GM18907 (cell line): ENCODE measurements at regions not wholly inside any gene's neighbourhood (a gene's known extent, or its start where the extent isn't known, plus 50 kb on each side); places are given as distances from the start of the nearest gene placed in this dataset.

Experiments used
- ATAC-seq: cut with Tn5 transposase; IDR thresholded peaks from one replicate; pipeline ENCODE4 v1.9.1; 2021; ENCODE audit warnings: mild to moderate bottlenecking, moderate library complexity; ENCODE audit not compliant: unreplicated experiment

- ATAC-seq = no peak
Observed at GRCh38 chr5:159385536-159385935, 55.2 kb upstream of the IL12B start.

- ATAC-seq = no peak
Observed at GRCh38 chr5:159386028-159386711, 55.9 kb upstream of the IL12B start.

- no peak for ATAC-seq
Observed at GRCh38 chr5:159392871-159393270, 62.6 kb upstream of the IL12B start.

- ATAC-seq = no peak
Observed at GRCh38 chr5:159393854-159394274, 63.6 kb upstream of the IL12B start.

GRCh38 chr5:159395202-159395601 is 64.9 kb upstream of the IL12B start:
- no peak for ATAC-seq

- no peak for ATAC-seq
Observed at GRCh38 chr5:159398936-159399335, 68.6 kb upstream of the IL12B start.

GRCh38 chr5:159400476-159400875 is 70.2 kb upstream of the IL12B start:
- no peak for ATAC-seq

- no peak for ATAC-seq
Observed at GRCh38 chr5:159402311-159402710, 72.0 kb upstream of the IL12B start.

- ATAC-seq = no peak
Observed at GRCh38 chr5:159402856-159403255, 72.6 kb upstream of the IL12B start.

GRCh38 chr5:159403906-159404681 is 73.8 kb upstream of the IL12B start:
- no peak for ATAC-seq

GRCh38 chr5:159405611-159406031 is 75.3 kb upstream of the IL12B start:
- peak; percentile 74 for ATAC-seq

- ATAC-seq = no peak
Observed at GRCh38 chr5:159406571-159406970, 76.3 kb upstream of the IL12B start.

GRCh38 chr5:159409801-159410200 is 79.5 kb upstream of the IL12B start:
- ATAC-seq = peak; percentile 61

- no peak for ATAC-seq
Observed at GRCh38 chr5:159410480-159410879, 80.2 kb upstream of the IL12B start.

- no peak for ATAC-seq
Observed at GRCh38 chr5:159411115-159411514, 80.8 kb upstream of the IL12B start.

- peak; percentile 83 for ATAC-seq
Observed at GRCh38 chr5:159412284-159413046, 82.2 kb upstream of the IL12B start.

- no peak for ATAC-seq
Observed at GRCh38 chr5:159414021-159414420, 83.7 kb upstream of the IL12B start.

GRCh38 chr5:159415301-159415937 is 85.1 kb upstream of the IL12B start:
- ATAC-seq = no peak

GRCh38 chr5:159416438-159416837 is 86.2 kb upstream of the IL12B start:
- ATAC-seq = no peak

GRCh38 chr5:159417170-159417569 is 86.9 kb upstream of the IL12B start:
- no peak for ATAC-seq

GRCh38 chr5:159419576-159419975 is 89.3 kb upstream of the IL12B start:
- ATAC-seq = no peak
